GM10266 (cell line): ENCODE measurements at regions not wholly inside any gene's neighbourhood (a gene's known extent, or its start where the extent isn't known, plus 50 kb on each side); places are given as distances from the start of the nearest gene placed in this dataset.
"Not testable (repeated sequence)": the region's sequence is repeated elsewhere in the genome, so short reads cannot be mapped to it uniquely, and the experiment has no call there.

ENCODE experiments used
- DNase-seq: peaks from one replicate; pipeline ENCODE4 v3.0.0; 2012; ENCODE audit errors: extremely low spot score
- CTCF ChIP-seq: IDR thresholded peaks from 2 replicates; pipeline ENCODE4 v1.5.1; 2012; ENCODE audit warnings: mild to moderate bottlenecking, low read depth; ENCODE audit not compliant: control insufficient read depth, insufficient read depth; ENCODE audit errors: missing control alignments

GRCh38 chr6:86175149-86175548 is 532.5 kb upstream of the SYNCRIP start:
- TF ChIP-seq CTCF = peak; percentile 30
- DNase-seq = not testable (repeated sequence)

GRCh38 chr6:86154852-86155251 is 512.2 kb upstream of the SYNCRIP start:
- TF ChIP-seq CTCF = no peak
- DNase-seq = no peak

GRCh38 chr6:86153521-86153920 is 510.8 kb upstream of the SYNCRIP start:
- no peak for TF ChIP-seq CTCF
- DNase-seq = no peak

- TF ChIP-seq CTCF = no peak
- no peak for DNase-seq
Observed at GRCh38 chr6:86152546-86152945, 509.9 kb upstream of the SYNCRIP start.

GRCh38 chr6:86148586-86148985 is 505.9 kb upstream of the SYNCRIP start:
- TF ChIP-seq CTCF = no peak
- no peak for DNase-seq

GRCh38 chr6:86147859-86148258 is 505.2 kb upstream of the SYNCRIP start:
- TF ChIP-seq CTCF = no peak
- DNase-seq = no peak

GRCh38 chr6:86147311-86147710 is 504.6 kb upstream of the SYNCRIP start:
- no peak for DNase-seq

GRCh38 chr6:86146751-86147150 is 504.1 kb upstream of the SYNCRIP start:
- DNase-seq = not testable (repeated sequence)

More at GRCh38 chr6:86147311-86147710, 504.6 kb upstream of the SYNCRIP start:
- TF ChIP-seq CTCF = no peak
